ENCODE measurements at regions not wholly inside any gene's neighbourhood (a gene's known extent, or its start where the extent isn't known, plus 50 kb on each side); places are given as distances from the start of the nearest gene placed in this dataset.

DNA sequence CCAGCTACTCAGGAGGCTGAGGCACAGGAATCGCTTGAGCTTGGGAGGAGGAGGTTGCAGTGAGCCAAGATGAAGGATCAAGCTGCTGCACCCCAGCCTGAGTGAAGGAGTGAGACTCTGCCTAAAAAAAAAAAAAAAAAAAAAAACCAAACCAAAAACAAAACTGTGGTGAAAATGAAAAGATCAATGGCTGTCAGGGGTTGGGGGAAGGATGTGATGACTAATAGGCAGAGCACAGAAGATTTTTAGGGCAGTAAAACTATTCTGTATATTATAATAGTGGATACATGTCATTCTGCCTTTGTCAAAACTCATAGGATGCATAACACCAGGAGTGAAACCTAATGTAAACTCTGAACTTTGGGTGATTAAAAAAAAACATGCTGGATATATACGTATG, 69.9 kb upstream of the ELOVL6 start:
- TF ChIP-seq, protein P1, sequence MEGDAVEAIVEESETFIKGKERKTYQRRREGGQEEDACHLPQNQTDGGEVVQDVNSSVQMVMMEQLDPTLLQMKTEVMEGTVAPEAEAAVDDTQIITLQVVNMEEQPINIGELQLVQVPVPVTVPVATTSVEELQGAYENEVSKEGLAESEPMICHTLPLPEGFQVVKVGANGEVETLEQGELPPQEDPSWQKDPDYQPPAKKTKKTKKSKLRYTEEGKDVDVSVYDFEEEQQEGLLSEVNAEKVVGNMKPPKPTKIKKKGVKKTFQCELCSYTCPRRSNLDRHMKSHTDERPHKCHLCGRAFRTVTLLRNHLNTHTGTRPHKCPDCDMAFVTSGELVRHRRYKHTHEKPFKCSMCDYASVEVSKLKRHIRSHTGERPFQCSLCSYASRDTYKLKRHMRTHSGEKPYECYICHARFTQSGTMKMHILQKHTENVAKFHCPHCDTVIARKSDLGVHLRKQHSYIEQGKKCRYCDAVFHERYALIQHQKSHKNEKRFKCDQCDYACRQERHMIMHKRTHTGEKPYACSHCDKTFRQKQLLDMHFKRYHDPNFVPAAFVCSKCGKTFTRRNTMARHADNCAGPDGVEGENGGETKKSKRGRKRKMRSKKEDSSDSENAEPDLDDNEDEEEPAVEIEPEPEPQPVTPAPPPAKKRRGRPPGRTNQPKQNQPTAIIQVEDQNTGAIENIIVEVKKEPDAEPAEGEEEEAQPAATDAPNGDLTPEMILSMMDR (IDR thresholded peaks at IDR 0.05) = no peak
- no peak for TF ChIP-seq POLR2AphosphoS5 (IDR thresholded peaks at IDR 0.05)
- no peak for TF ChIP-seq POLR2A (IDR thresholded peaks at IDR 0.05)
